ENCODE measurements at regions not wholly inside any gene's neighbourhood (a gene's known extent, or its start where the extent isn't known, plus 50 kb on each side); places are given as distances from the start of the nearest gene placed in this dataset.

GRCh38 chr17:74088934-74089329 is 114.5 kb upstream of the RPL38 start:
- TF ChIP-seq, protein P1, sequence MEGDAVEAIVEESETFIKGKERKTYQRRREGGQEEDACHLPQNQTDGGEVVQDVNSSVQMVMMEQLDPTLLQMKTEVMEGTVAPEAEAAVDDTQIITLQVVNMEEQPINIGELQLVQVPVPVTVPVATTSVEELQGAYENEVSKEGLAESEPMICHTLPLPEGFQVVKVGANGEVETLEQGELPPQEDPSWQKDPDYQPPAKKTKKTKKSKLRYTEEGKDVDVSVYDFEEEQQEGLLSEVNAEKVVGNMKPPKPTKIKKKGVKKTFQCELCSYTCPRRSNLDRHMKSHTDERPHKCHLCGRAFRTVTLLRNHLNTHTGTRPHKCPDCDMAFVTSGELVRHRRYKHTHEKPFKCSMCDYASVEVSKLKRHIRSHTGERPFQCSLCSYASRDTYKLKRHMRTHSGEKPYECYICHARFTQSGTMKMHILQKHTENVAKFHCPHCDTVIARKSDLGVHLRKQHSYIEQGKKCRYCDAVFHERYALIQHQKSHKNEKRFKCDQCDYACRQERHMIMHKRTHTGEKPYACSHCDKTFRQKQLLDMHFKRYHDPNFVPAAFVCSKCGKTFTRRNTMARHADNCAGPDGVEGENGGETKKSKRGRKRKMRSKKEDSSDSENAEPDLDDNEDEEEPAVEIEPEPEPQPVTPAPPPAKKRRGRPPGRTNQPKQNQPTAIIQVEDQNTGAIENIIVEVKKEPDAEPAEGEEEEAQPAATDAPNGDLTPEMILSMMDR (IDR thresholded peaks at IDR 0.05; ENCODE audit: low read depth, low read length): no peak
- no peak for TF ChIP-seq EZH2phosphoT487 (IDR thresholded peaks at IDR 0.05; ENCODE audit: low read depth)

All from OCI-LY3 (cell line).